ENCODE measurements at regions not wholly inside any gene's neighbourhood (a gene's known extent, or its start where the extent isn't known, plus 50 kb on each side); places are given as distances from the start of the nearest gene placed in this dataset.
"Not testable (repeated sequence)": the region's sequence is repeated elsewhere in the genome, so short reads cannot be mapped to it uniquely, and the experiment has no call there.

GRCh38 chr1:60277269-60277668, 203.7 kb upstream of the C1orf87 start:
- Mint-ChIP-seq H3K4me3 (no peak overlapping the region), H3K27ac (no peak overlapping the region), H3K9me3 (no peaks in the 10 kb centered on the region), H3K36me3 (ENCODE audit: low read depth) (no peaks in the 10 kb centered on the region), H3K4me1 (peaks cover 11% of the 10 kb centered on the region), H3K27me3 (no peaks in the 10 kb centered on the region)
- ChIA-PET CTCF (no interaction called here), POLR2A (no interaction called here)
- no peak for DNase-seq

DNA sequence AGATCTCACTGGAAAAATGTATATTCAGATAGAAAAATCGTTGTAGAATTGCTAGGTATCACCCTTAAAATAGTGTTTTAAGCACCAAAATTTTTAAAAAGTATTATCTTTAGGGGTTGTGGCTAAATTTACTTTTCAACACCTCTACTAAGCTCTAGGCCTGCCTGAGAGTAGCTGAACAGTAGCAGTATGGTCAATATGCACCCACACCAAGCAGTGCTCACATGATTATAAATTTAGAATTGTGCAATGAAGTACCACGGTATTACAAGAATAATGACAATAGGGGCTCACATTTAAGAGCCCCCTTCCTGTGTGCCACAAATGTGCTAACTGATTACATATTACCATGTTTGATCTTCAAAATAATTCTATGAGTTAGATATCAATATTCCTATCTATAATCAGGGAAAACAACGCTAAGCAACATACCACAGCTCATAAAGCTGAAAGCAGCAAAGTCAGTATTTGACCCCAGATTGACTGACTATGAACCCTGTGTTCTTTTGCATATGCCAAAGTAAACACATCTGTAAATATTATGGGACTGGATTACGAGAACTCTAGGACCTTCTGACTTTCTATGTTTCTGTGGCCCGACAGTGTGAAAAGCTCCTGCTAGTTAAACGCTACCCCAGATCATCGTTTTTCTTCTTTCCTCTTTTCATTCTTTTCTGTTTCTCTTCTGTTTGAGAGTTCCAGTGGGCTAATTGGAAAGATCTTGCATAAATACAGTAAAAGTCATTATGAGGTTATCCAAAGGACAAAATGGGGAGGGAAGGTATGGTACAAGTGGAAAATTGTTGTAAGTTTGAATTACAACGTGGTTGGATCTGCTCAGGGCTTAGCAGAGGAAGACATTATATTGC, 201.1 kb upstream of the C1orf87 start:
- no peak overlapping the region for H3K27ac Mint-ChIP-seq
- H3K4me3 Mint-ChIP-seq, result no peak overlapping the region
- ChIA-PET CTCF (interaction anchor here (1.3 kb wide), 1 partner anchor 10 kb away, joined by 4 read pairs; no protein-coding TSS in a partner anchor), POLR2A (no interaction called here)
- no peaks in the 10 kb centered on the region for H3K9me3 Mint-ChIP-seq
- no peaks in the 10 kb centered on the region for H3K4me1 Mint-ChIP-seq
- no peaks in the 10 kb centered on the region for H3K36me3 Mint-ChIP-seq (ENCODE audit: low read depth)
- no peak for DNase-seq
- H3K27me3 Mint-ChIP-seq, result no peaks in the 10 kb centered on the region

- Mint-ChIP-seq H3K27me3 (no peaks in the 10 kb centered on the region), H3K4me3 (no peak overlapping the region), H3K36me3 (ENCODE audit: low read depth) (no peaks in the 10 kb centered on the region), H3K9me3 (no peaks in the 10 kb centered on the region), H3K27ac (no peak overlapping the region), H3K4me1 (no peaks in the 10 kb centered on the region)
- POLR2A ChIA-PET, result no interaction called here
- no peak for DNase-seq
- CTCF ChIA-PET, result no interaction called here
Observed at GRCh38 chr1:60273185-60273584, 199.6 kb upstream of the C1orf87 start.

- H3K4me3 Mint-ChIP-seq, result no peak overlapping the region
- no peaks in the 10 kb centered on the region for H3K27me3 Mint-ChIP-seq
- POLR2A ChIA-PET, result no interaction called here
- H3K27ac Mint-ChIP-seq, result no peak overlapping the region
- no peak for DNase-seq
- no peaks in the 10 kb centered on the region for H3K9me3 Mint-ChIP-seq
- H3K36me3 Mint-ChIP-seq (ENCODE audit: low read depth), result no peaks in the 10 kb centered on the region
- no peaks in the 10 kb centered on the region for H3K4me1 Mint-ChIP-seq
- CTCF ChIA-PET, result no interaction called here
Observed at GRCh38 chr1:60271041-60271440, 197.5 kb upstream of the C1orf87 start.

DNA sequence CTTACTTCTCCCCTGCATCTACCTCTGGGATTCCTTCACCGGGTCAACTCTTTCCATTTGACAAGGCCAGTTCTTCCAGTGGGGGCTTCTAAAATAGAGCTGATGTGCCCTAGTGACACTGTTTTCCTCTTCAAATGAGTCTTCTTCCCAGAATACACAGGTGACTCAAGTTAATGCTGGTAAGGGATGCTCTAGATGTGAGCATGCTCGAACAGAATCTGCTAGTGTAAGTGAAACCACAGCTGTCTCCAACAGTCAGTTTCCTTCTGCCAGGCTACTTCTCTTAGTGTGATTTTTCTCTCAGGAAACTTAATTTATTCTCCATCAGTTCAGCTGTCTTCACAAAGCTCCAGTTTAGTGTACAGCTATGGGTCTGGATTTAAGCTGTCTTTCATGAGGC, 194.9 kb upstream of the C1orf87 start:
- ChIA-PET POLR2A (no interaction called here), CTCF (no interaction called here)
- H3K9me3 Mint-ChIP-seq, result no peaks in the 10 kb centered on the region
- DNase-seq, result no peak
- no peaks in the 10 kb centered on the region for H3K36me3 Mint-ChIP-seq (ENCODE audit: low read depth)
- no peaks in the 10 kb centered on the region for H3K4me1 Mint-ChIP-seq
- H3K27ac Mint-ChIP-seq, result no peak overlapping the region
- no peak overlapping the region for H3K4me3 Mint-ChIP-seq
- H3K27me3 Mint-ChIP-seq, result no peaks in the 10 kb centered on the region

DNA sequence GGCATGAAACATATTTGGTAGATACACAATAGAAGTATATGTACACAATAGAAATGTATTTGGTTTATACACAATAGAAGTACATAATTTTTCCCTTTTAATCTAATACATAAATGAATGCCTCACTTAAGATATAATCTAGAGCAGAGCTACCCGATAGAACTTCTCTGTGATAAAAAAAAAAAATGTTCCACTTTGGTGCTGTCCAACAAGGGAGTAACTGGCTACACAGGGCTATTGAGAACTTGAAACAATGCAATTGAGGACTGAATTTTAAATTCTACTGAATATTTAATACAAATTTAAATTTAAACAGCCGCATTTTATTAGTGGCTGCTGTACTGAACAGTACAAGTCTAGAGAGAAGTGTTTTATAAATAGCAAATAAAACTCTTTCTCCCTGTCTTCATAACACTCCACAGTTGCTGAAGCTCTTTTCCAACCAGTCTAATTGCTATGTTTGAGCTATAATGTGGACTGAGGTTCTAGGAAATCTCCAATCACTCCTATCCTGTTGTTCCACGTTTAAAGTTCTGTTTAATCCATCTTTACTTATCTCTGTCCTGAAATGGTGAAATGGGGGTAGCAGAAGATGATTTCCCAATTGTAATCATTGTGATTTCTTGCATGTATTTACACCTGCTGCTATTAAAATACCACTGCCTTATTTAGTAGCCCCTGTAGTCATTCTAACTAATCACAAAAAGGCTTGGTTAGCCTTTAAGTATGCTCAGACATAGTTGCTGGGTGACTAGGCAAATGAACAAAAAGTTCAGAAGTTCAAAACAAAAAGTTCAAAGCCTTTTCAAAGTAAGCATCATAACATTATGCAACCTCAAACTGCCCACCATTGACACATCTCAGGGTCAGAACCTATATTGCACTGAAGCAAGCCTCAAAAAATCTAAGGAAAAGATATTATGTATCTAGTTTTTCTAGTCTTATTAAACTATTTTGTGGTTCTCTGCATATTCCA, 192.3 kb upstream of the C1orf87 start:
- no peak overlapping the region for H3K27ac Mint-ChIP-seq
- no peaks in the 10 kb centered on the region for H3K9me3 Mint-ChIP-seq
- ChIA-PET POLR2A (no interaction called here), CTCF (interaction anchor here (1.4 kb wide), 1 partner anchor 31 kb away, joined by 3 read pairs; no protein-coding TSS in a partner anchor)
- H3K36me3 Mint-ChIP-seq (ENCODE audit: low read depth), result no peaks in the 10 kb centered on the region
- H3K4me1 Mint-ChIP-seq, result no peaks in the 10 kb centered on the region
- DNase-seq, result no peak
- no peak overlapping the region for H3K4me3 Mint-ChIP-seq
- H3K27me3 Mint-ChIP-seq, result no peaks in the 10 kb centered on the region

- no peak overlapping the region for H3K4me3 Mint-ChIP-seq
- no peaks in the 10 kb centered on the region for H3K27me3 Mint-ChIP-seq
- ChIA-PET CTCF (no interaction called here), POLR2A (no interaction called here)
- H3K9me3 Mint-ChIP-seq, result no peaks in the 10 kb centered on the region
- no peaks in the 10 kb centered on the region for H3K4me1 Mint-ChIP-seq
- no peak for DNase-seq
- H3K36me3 Mint-ChIP-seq (ENCODE audit: low read depth), result no peaks in the 10 kb centered on the region
- no peak overlapping the region for H3K27ac Mint-ChIP-seq
Observed at GRCh38 chr1:60262701-60263100, 189.1 kb upstream of the C1orf87 start.

DNA sequence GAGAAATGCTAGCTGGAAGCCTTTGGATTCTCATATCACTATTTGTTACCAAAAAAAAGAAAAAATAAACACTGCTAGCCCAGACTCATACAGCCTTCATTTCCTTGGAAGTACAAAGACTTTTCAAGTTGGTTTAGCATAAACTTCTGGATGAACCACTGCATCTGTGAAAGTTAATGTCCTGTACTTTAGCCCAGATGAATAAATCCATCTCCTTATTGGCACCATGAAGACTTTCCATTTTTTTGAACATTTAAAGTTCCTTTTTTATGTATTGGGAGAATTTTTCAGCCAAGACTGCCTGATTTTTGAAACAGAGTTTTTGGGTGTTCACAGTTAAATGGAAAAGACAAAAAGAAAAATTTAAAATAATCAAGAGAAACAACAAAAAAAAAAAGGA, 184.0 kb upstream of the C1orf87 start:
- Mint-ChIP-seq H3K27me3 (no peaks in the 10 kb centered on the region), H3K4me1 (no peaks in the 10 kb centered on the region), H3K9me3 (no peaks in the 10 kb centered on the region), H3K4me3 (no peak overlapping the region), H3K27ac (no peak overlapping the region), H3K36me3 (ENCODE audit: low read depth) (no peaks in the 10 kb centered on the region)
- no peak for DNase-seq
- ChIA-PET POLR2A (no interaction called here), CTCF (no interaction called here)

DNA sequence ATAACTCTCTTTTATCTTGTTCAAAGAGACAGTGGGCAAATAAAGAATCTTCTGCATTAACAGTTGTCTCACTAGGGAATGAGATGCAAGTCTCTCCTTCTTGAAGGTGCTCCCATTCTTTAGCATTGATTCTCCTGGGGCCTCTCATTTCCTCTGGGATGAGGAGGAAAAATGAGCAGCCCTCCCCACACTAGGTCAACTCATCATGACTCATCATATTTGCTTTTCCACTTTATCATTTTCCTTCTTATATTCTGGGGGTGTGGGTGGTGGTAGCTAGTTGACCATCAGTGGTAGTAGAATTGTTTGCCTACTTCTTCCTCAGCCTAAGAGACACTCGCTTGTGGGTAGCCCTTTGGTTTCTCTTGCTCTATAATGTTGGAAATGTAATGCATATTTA, 182.0 kb upstream of the C1orf87 start:
- POLR2A ChIA-PET, result no interaction called here
- CTCF ChIA-PET, result no interaction called here
- Mint-ChIP-seq H3K9me3 (no peaks in the 10 kb centered on the region), H3K4me1 (no peaks in the 10 kb centered on the region), H3K27ac (no peak overlapping the region), H3K27me3 (no peaks in the 10 kb centered on the region), H3K4me3 (no peak overlapping the region), H3K36me3 (ENCODE audit: low read depth) (no peaks in the 10 kb centered on the region)
- DNase-seq, result no peak

DNA sequence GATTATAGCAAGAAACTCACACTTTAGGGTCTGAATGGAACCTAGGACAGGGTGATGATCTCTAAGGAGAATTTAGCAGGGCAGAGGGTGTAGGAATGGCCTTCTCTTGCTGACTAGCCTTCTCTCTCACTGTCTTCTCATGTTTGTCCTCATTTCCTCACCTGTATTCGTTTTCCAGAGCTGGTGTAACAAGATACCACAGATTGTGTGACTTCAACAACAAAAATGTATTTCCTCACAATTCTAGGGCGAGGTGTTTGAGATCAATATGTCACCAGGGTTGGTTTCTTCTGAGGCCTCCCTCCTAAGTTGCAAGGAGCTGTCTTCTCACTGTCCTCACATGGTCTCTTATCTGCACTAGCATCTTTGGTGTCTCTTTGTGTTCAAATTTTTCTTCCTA, 177.9 kb upstream of the C1orf87 start:
- Mint-ChIP-seq H3K4me3 (no peak overlapping the region), H3K36me3 (ENCODE audit: low read depth) (no peaks in the 10 kb centered on the region), H3K9me3 (peaks cover 2% of the 10 kb centered on the region), H3K27ac (no peak overlapping the region), H3K27me3 (no peaks in the 10 kb centered on the region), H3K4me1 (no peaks in the 10 kb centered on the region)
- no peak for DNase-seq
- CTCF ChIA-PET, result no interaction called here
- POLR2A ChIA-PET, result no interaction called here

GRCh38 chr1:60247467-60247866, 173.9 kb upstream of the C1orf87 start:
- H3K27ac Mint-ChIP-seq; POLR2A ChIA-PET; DNase-seq; CTCF ChIA-PET; H3K4me3 Mint-ChIP-seq; H3K27me3 Mint-ChIP-seq; H3K36me3 Mint-ChIP-seq (ENCODE audit: low read depth); H3K4me1 Mint-ChIP-seq; H3K9me3 Mint-ChIP-seq: not testable (repeated sequence)

GRCh38 chr1:60245324-60245723, 171.8 kb upstream of the C1orf87 start:
- no peaks in the 10 kb centered on the region for H3K36me3 Mint-ChIP-seq (ENCODE audit: low read depth)
- peaks cover 2% of the 10 kb centered on the region for H3K9me3 Mint-ChIP-seq
- ChIA-PET CTCF (interaction anchor here (0.6 kb wide), 2 partner anchors 308 to 1548 kb away, joined by 3 read pairs; no protein-coding TSS in a partner anchor), POLR2A (no interaction called here)
- DNase-seq, result no peak
- no peak overlapping the region for H3K27ac Mint-ChIP-seq
- no peak overlapping the region for H3K4me3 Mint-ChIP-seq
- no peaks in the 10 kb centered on the region for H3K4me1 Mint-ChIP-seq
- H3K27me3 Mint-ChIP-seq, result no peaks in the 10 kb centered on the region

GRCh38 chr1:60244906-60245305, 171.3 kb upstream of the C1orf87 start:
- Mint-ChIP-seq H3K4me1 (no peaks in the 10 kb centered on the region), H3K27ac (no peak overlapping the region), H3K4me3 (no peak overlapping the region), H3K36me3 (ENCODE audit: low read depth) (no peaks in the 10 kb centered on the region), H3K9me3 (peaks cover 2% of the 10 kb centered on the region), H3K27me3 (no peaks in the 10 kb centered on the region)
- ChIA-PET POLR2A (no interaction called here), CTCF (interaction anchor here (0.6 kb wide), 2 partner anchors 308 to 1549 kb away, joined by 3 read pairs; no protein-coding TSS in a partner anchor)
- no peak for DNase-seq

Data from activated CD4-positive, alpha-beta T cell treated with anti-CD3 and anti-CD28 coated beads, Interleukin-2, amount 10 ng/mL, durations not matched to agents 7 days and 5 days (primary cell).